MM.1S (cell line): ENCODE measurements at regions not wholly inside any gene's neighbourhood (a gene's known extent, or its start where the extent isn't known, plus 50 kb on each side); places are given as distances from the start of the nearest gene placed in this dataset.

Experiments
- CTCF ChIP-seq: fragments of 300-600 bp; sonication (generic); IDR thresholded peaks from 2 replicates; pipeline ENCODE4 v1.5.1; 2016; ENCODE audit warnings: antibody characterized with exemption, low read length, mixed read lengths
- EZH2 ChIP-seq: fragments of 300-600 bp; sonication (generic); optimal IDR thresholded peaks from 2 replicates; pipeline ENCODE3; 2017; ENCODE audit warnings: low read depth, mild to moderate bottlenecking, antibody characterized with exemption, low read length, mixed read lengths
- EZH2phosphoT487 ChIP-seq: fragments of 300-600 bp; sonication (generic); IDR thresholded peaks from 2 replicates; pipeline ENCODE4 v1.6.1; 2018; ENCODE audit warnings: antibody characterized with exemption, low read length

GRCh38 chr12:34340534-34341361 is 318.5 kb downstream of the ALG10 start:
- TF ChIP-seq CTCF (no peak), EZH2phosphoT487 (no peak), EZH2 (no peak)
